Type B pancreatic cell (in vitro differentiated cells): ENCODE measurements at regions not wholly inside any gene's neighbourhood (a gene's known extent, or its start where the extent isn't known, plus 50 kb on each side); places are given as distances from the start of the nearest gene placed in this dataset.

Source experiments
- DNase-seq: peaks from one replicate; pipeline ENCODE4 v3.0.0; 2021; ENCODE audit warnings: mixed read lengths; ENCODE audit not compliant: unreplicated experiment; ENCODE audit errors: extremely low spot score
- H3K27ac Mint-ChIP-seq: 2 replicates; pipeline ENCODE4 v1.8.0; 2021; ENCODE audit warnings: mild to moderate bottlenecking, mixed read lengths
- H3K27me3 Mint-ChIP-seq: 2 replicates; pipeline ENCODE4 v1.8.0; 2021; ENCODE audit warnings: mixed read lengths
- H3K36me3 Mint-ChIP-seq: 2 replicates; pipeline ENCODE4 v1.8.0; 2021; ENCODE audit warnings: mixed read lengths
- H3K4me1 Mint-ChIP-seq: one replicate; pipeline ENCODE4 v1.8.0; 2021; ENCODE audit warnings: mixed read lengths; ENCODE audit not compliant: unreplicated experiment
- H3K4me3 Mint-ChIP-seq: 2 replicates; pipeline ENCODE4 v1.8.0; 2021; ENCODE audit warnings: mild to moderate bottlenecking, mixed read lengths
- H3K9me3 Mint-ChIP-seq: 2 replicates; pipeline ENCODE4 v1.8.0; 2021; ENCODE audit warnings: mixed read lengths
- TF ChIP-seq, protein P1 (sequence below): fragments of 200-600 bp; sonication (generic); conservative IDR thresholded peaks from 2 replicates; pipeline ENCODE4 v1.5.0; 2021; ENCODE audit warnings: antibody characterized with exemption, mild to moderate bottlenecking

DNA sequence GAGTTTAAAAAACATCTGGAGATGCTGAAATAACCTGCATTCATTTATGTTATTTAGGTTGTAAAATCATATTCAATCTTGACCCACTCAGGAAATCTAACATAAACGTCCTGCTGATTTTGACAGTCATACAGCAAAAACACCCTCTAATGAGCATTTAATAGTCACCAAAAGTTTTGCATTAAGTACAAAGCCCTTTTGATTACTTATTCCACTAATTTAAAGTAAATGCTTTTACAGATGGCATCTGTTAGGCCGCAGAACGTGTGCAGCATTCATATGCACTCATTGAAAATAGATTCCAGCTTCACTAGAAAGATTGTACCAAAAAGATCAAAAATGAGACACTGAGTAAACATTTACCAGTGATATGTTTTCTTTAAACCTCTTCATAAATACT, 1295.1 kb downstream of the EFNB2 start:
- Mint-ChIP-seq H3K4me1 (peaks cover 5% of the 10 kb centered on the region), H3K27ac (no peak overlapping the region), H3K27me3 (no peaks in the 10 kb centered on the region), H3K36me3 (peaks cover 3% of the 10 kb centered on the region), H3K9me3 (peaks cover 6% of the 10 kb centered on the region), H3K4me3 (no peak overlapping the region)
- TF ChIP-seq, protein P1, sequence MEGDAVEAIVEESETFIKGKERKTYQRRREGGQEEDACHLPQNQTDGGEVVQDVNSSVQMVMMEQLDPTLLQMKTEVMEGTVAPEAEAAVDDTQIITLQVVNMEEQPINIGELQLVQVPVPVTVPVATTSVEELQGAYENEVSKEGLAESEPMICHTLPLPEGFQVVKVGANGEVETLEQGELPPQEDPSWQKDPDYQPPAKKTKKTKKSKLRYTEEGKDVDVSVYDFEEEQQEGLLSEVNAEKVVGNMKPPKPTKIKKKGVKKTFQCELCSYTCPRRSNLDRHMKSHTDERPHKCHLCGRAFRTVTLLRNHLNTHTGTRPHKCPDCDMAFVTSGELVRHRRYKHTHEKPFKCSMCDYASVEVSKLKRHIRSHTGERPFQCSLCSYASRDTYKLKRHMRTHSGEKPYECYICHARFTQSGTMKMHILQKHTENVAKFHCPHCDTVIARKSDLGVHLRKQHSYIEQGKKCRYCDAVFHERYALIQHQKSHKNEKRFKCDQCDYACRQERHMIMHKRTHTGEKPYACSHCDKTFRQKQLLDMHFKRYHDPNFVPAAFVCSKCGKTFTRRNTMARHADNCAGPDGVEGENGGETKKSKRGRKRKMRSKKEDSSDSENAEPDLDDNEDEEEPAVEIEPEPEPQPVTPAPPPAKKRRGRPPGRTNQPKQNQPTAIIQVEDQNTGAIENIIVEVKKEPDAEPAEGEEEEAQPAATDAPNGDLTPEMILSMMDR = no peak
- no peak for DNase-seq

DNA sequence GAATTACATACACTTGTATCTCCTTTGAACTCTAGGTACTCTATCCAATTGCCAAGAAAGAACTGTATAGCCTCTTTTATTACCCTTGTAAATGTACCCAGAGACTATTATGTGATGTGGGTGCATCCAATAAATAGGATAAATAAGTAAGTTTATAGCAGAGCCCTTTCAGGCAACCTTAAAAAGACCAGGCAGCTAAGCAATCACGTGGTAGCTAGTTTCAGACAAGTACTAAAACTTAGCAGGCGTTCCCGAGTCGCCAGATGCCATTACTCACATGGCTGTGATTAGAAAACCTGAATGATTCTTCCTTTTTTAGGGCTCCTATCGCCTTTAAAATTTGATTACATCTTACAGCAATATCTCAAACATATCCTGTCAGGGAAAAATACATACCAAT, 1303.0 kb downstream of the EFNB2 start:
- Mint-ChIP-seq H3K36me3 (no peaks in the 10 kb centered on the region), H3K4me1 (peaks cover 5% of the 10 kb centered on the region), H3K27ac (no peak overlapping the region), H3K27me3 (no peaks in the 10 kb centered on the region), H3K4me3 (no peak overlapping the region), H3K9me3 (peaks cover 5% of the 10 kb centered on the region)
- no peak for DNase-seq
- TF ChIP-seq, protein P1 = no peak

DNA sequence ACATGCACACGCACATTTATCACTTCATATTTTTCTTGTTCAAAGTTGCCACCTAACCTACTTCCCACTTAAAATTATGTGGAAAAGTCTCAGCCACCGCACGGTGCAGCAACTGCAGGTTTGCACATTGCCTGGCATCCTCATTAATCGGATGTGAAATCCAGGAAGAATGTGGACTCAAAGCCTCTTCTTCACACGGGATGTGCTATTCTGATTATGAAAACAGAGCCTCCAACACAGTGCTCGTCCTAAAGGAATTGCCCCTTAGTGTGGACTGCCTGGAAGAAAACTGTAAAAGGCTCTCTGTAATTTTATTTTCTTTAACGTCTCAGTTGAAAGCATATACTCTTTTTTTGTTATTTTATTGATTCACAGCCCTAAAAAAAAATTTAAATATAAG, 1303.5 kb downstream of the EFNB2 start:
- no peak overlapping the region for H3K4me3 Mint-ChIP-seq
- no peak overlapping the region for H3K27ac Mint-ChIP-seq
- H3K36me3 Mint-ChIP-seq = no peaks in the 10 kb centered on the region
- TF ChIP-seq, protein P1 = no peak
- peaks cover 5% of the 10 kb centered on the region for H3K9me3 Mint-ChIP-seq
- DNase-seq = no peak
- H3K4me1 Mint-ChIP-seq = peaks cover 5% of the 10 kb centered on the region
- no peaks in the 10 kb centered on the region for H3K27me3 Mint-ChIP-seq

DNA sequence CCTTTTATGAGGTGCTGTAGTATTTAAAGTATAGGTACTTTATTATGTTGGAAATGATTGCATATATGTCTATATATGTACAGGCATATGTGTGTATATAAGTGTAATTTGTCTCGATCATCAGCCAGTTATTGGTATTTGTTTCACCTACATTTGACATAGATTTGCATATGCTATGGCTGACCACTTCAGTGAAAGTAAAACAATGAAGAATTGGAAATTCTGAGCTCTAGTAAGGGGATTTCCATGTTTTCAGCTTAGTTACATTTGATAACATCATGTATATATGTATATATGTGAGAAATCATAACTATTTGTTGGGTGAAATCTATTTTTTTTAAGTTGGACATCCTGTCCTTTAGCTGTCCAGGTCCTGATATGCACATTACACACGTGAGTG, 1303.9 kb downstream of the EFNB2 start:
- H3K36me3 Mint-ChIP-seq = no peaks in the 10 kb centered on the region
- no peaks in the 10 kb centered on the region for H3K27me3 Mint-ChIP-seq
- H3K4me3 Mint-ChIP-seq = no peak overlapping the region
- peaks cover 5% of the 10 kb centered on the region for H3K4me1 Mint-ChIP-seq
- H3K9me3 Mint-ChIP-seq = peaks cover 5% of the 10 kb centered on the region
- TF ChIP-seq, protein P1 = no peak
- DNase-seq = no peak
- H3K27ac Mint-ChIP-seq = no peak overlapping the region

DNA sequence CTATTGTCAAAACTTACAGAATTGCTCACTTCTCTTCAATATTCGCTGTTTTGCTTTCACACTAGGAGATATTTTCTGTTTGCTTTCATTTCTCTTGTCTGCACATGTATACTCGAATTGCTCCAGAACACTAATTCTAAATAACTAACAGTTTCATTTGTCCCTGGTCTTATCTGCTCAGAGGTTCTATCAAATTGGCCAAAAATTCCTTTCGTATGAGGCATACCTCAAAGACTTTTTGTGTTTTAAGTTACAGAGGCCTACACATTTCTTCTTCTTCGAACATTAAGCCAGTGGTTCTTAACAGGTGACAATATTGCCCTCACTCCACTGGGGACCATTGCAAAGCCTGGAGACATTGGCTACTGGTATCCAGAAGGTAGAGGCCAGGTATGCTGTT, 1314.6 kb downstream of the EFNB2 start:
- no peaks in the 10 kb centered on the region for H3K36me3 Mint-ChIP-seq
- H3K4me1 Mint-ChIP-seq = peaks cover 4% of the 10 kb centered on the region
- no peak overlapping the region for H3K4me3 Mint-ChIP-seq
- H3K27ac Mint-ChIP-seq = no peak overlapping the region
- no peaks in the 10 kb centered on the region for H3K9me3 Mint-ChIP-seq
- TF ChIP-seq, protein P1 = no peak
- DNase-seq = no peak
- H3K27me3 Mint-ChIP-seq = no peaks in the 10 kb centered on the region

DNA sequence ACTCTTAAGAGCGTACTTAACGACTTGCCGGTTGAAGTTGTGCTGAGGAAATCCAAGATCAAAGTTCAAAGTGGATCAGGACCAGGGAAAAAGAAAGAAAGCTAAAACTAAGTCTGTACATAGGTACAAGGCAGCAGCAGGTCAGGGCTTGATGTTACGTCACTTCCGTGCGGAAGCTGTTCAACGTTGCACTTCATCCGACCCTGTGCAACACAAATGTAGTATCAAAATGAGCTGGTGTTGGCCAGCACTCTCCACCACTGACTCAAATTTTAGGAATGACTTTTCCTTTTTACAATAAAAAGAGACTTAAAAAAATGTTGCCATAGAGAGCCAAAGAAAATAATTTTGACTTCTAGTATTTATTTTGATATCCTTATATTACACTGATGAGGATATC, 1315.4 kb downstream of the EFNB2 start:
- no peaks in the 10 kb centered on the region for H3K27me3 Mint-ChIP-seq
- TF ChIP-seq, protein P1 = no peak
- H3K36me3 Mint-ChIP-seq = no peaks in the 10 kb centered on the region
- H3K4me1 Mint-ChIP-seq = peaks cover 4% of the 10 kb centered on the region
- DNase-seq = no peak
- no peak overlapping the region for H3K4me3 Mint-ChIP-seq
- no peaks in the 10 kb centered on the region for H3K9me3 Mint-ChIP-seq
- no peak overlapping the region for H3K27ac Mint-ChIP-seq
